Trophoblast cell (in vitro differentiated cells and primary cell): ENCODE measurements at regions not wholly inside any gene's neighbourhood (a gene's known extent, or its start where the extent isn't known, plus 50 kb on each side); places are given as distances from the start of the nearest gene placed in this dataset.

ENCODE experiments used
- DNase-seq, 2 donors: peaks; one replicate each; pipeline ENCODE4 v3.0.0-alpha.2; 2016
- H2AFZ ChIP-seq: 2 replicates; pipeline ENCODE4 v1.6.1; 2013; ENCODE audit warnings: low read length, moderate library complexity, mild to moderate bottlenecking; ENCODE audit not compliant: insufficient read depth, poor library complexity
- H2AK5ac ChIP-seq: 2 replicates; pipeline ENCODE4 v1.6.1; 2013; ENCODE audit warnings: mild to moderate bottlenecking, low read length
- H2BK120ac ChIP-seq: 2 replicates; pipeline ENCODE4 v1.6.1; 2013; ENCODE audit warnings: low read length, mild to moderate bottlenecking, moderate library complexity; ENCODE audit not compliant: insufficient read depth, poor library complexity
- H2BK12ac ChIP-seq: 2 replicates; pipeline ENCODE4 v1.6.1; 2013; ENCODE audit warnings: mild to moderate bottlenecking, low read length, moderate library complexity
- H2BK5ac ChIP-seq: 2 replicates; pipeline ENCODE4 v1.6.1; 2013; ENCODE audit warnings: low read length, low read depth, moderate library complexity, mild to moderate bottlenecking; ENCODE audit not compliant: poor library complexity
- H3K14ac ChIP-seq: 2 replicates; pipeline ENCODE4 v1.6.1; 2013; ENCODE audit warnings: mild to moderate bottlenecking, low read length
- H3K18ac ChIP-seq: 2 replicates; pipeline ENCODE4 v1.6.1; 2013; ENCODE audit warnings: mild to moderate bottlenecking, low read length
- H3K23ac ChIP-seq: 2 replicates; pipeline ENCODE4 v1.6.1; 2013; ENCODE audit warnings: low read length
- H3K27ac ChIP-seq: 2 replicates; pipeline ENCODE4 v1.5.1; 2013; ENCODE audit warnings: low read depth, mild to moderate bottlenecking, inconsistent platforms, low read length, moderate library complexity
- H3K27me3 ChIP-seq: 2 replicates; pipeline ENCODE4 v1.6.1; 2013; ENCODE audit warnings: inconsistent platforms, mild to moderate bottlenecking, low read length, moderate library complexity; ENCODE audit not compliant: insufficient read depth
- H3K36me3 ChIP-seq, 2 experiments: 1 replicate in 1 of 2; 2 replicates in 1 of 2; pipeline ENCODE4 v1.6.1; 2013; ENCODE audit warnings: low read length in 2 of 2, mild to moderate bottlenecking in 2 of 2, moderate library complexity in 1 of 2; ENCODE audit not compliant: insufficient read depth in 2 of 2, control insufficient read depth in 1 of 2
- H3K4ac ChIP-seq: 2 replicates; pipeline ENCODE4 v1.6.1; 2013; ENCODE audit warnings: low read depth, mild to moderate bottlenecking, low read length, moderate library complexity
- H3K4me1 ChIP-seq, 2 experiments: 1 replicate in 1 of 2; 2 replicates in 1 of 2; pipeline ENCODE4 v1.6.1; 2013; ENCODE audit warnings: low read length in 2 of 2, mild to moderate bottlenecking in 2 of 2, moderate library complexity in 1 of 2; ENCODE audit not compliant: insufficient read depth in 2 of 2, control insufficient read depth in 1 of 2
- H3K4me2 ChIP-seq: 2 replicates; pipeline ENCODE4 v1.6.1; 2013; ENCODE audit warnings: inconsistent platforms, mild to moderate bottlenecking, low read length, moderate library complexity
- H3K4me3 ChIP-seq: 2 replicates; pipeline ENCODE4 v1.5.1; 2013; ENCODE audit warnings: mild to moderate bottlenecking, low read depth, low read length, inconsistent platforms
- H3K79me1 ChIP-seq: one replicate; pipeline ENCODE4 v1.6.1; 2013; ENCODE audit warnings: low read length
- H3K79me2 ChIP-seq: 2 replicates; pipeline ENCODE4 v1.6.1; 2013; ENCODE audit warnings: low read length, mild to moderate bottlenecking; ENCODE audit not compliant: control insufficient read depth, insufficient read depth, poor library complexity
- H3K9ac ChIP-seq: 2 replicates; pipeline ENCODE4 v1.6.1; 2013; ENCODE audit warnings: mild to moderate bottlenecking, low read length
- H3K9me3 ChIP-seq: 2 replicates; pipeline ENCODE4 v1.6.1; 2013; ENCODE audit warnings: low read depth, mild to moderate bottlenecking, control low read depth, inconsistent platforms, low read length; ENCODE audit not compliant: insufficient read depth
- H4K12ac ChIP-seq: 2 replicates; pipeline ENCODE4 v1.6.1; 2013; ENCODE audit warnings: low read depth, mild to moderate bottlenecking, low read length, moderate library complexity
- H4K8ac ChIP-seq: 2 replicates; pipeline ENCODE4 v1.6.1; 2013; ENCODE audit warnings: low read depth, mild to moderate bottlenecking, low read length, moderate library complexity
- H4K91ac ChIP-seq: one replicate; pipeline ENCODE4 v1.6.1; 2013; ENCODE audit warnings: low read depth, mild to moderate bottlenecking, low read length, moderate library complexity
- WGBS: extraction: QIAGEN DNeasy Blood & Tissue Kit; methylation state at CpG from one replicate; pipeline ENCODE4 v1.1.7; 2013; ENCODE audit warnings: missing lambda C conversion rate; ENCODE audit not compliant: insufficient read length, insufficient coverage; ENCODE audit errors: extremely low coverage; 5-methylcytosine and 5-hydroxymethylcytosine counted together

DNA sequence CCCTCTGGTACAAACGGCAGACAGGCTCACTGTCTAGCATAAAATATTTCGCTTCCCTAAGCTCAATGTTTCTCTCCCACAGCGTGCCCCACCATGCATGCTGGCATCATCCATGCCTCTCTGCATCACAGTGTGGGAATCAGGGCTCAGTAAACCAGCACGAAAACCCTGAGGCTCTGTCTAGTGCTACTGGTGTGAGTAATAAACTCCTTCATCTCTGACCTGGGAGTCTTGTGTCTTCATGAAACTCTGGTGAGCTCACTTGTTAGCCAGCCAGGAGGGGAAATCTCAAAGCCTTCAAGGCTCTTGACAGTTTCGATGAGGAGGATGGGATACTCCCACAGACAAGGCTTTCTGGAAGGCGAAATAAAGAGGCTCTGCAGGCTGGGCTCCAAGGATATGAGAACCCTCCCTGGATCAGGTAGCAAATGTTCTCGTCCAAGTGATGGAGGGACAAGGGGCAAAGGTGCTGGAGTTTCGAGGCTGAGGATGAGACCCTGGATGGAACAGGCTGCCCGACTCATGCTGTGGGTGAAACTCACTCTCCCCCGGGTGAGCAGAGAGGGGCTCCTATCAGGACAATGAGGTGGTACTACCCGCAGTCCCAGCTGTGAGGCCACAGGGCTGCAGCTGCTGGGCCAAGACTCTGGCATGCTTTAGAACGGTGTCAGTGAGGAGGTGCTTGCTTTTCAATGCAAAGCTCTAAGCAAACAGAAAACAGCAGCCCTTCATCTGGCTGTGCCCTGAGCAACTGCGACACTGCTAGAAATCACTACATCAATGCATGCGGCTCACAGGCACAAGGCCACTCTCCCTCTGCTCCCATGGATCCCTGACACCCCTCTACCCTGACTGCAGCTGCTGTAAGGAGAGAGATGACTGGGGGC lies 69.3 kb downstream of the SHANK2 start:
- Histone ChIP-seq H3K27me3 (no peaks in the 10 kb centered on the region), H3K27ac (no peak overlapping the region), H3K4me2 (no peak overlapping the region), H2BK120ac (no peak overlapping the region), H3K18ac (no peak overlapping the region), H3K4me3 (no peak overlapping the region), H3K14ac (no peak overlapping the region), H3K4me1 (peaks cover 2 to 8% of the 10 kb centered on the region in 2 experiments), H3K79me2 (no peaks in the 10 kb centered on the region), H3K9me3 (no peaks in the 10 kb centered on the region), H2AFZ (no peak overlapping the region), H3K4ac (no peak overlapping the region), H4K8ac (no peak overlapping the region), H3K9ac (no peak overlapping the region), H3K23ac (no peak overlapping the region), H3K79me1 (no peaks in the 10 kb centered on the region), H3K36me3 (no peaks in the 10 kb centered on the region), H2AK5ac (no peak overlapping the region), H2BK5ac (no peak overlapping the region), H4K12ac (no peak overlapping the region), H2BK12ac (no peak overlapping the region), H4K91ac (no peak overlapping the region)
- WGBS, result no CpG with 5 or more reads among the region's 14 CpGs
- peak; percentile 22 to 44 for DNase-seq

DNA sequence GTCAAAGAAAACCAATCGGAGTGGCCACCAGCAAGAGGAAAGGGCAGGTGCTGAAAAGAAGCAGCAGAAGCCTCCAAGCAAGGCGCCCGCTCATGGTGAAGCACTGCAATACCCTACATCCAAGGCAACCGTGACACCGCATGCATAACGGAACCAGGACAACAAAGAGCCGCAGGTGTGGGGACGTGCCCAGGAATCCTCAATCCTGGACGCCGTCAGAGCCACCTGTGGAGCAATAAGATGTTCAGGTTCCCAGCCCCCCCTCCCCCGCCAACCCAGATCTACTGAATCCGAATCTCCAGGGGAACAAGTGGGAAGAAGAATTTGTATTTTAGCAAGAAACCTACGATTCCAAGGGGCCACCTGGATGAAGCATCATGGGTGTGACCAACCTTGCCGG lies 70.8 kb downstream of the SHANK2 start:
- no peak overlapping the region for H3K14ac ChIP-seq
- DNase-seq, result no peak
- H3K9ac ChIP-seq, result no peak overlapping the region
- no peak overlapping the region for H4K12ac ChIP-seq
- H2AK5ac ChIP-seq, result no peak overlapping the region
- H3K18ac ChIP-seq, result no peak overlapping the region
- H3K4me1 ChIP-seq, result peaks cover 2 to 8% of the 10 kb centered on the region in 2 experiments
- no peaks in the 10 kb centered on the region for H3K27me3 ChIP-seq
- no CpG with 5 or more reads among the region's 14 CpGs for WGBS
- no peaks in the 10 kb centered on the region for H3K79me1 ChIP-seq
- no peaks in the 10 kb centered on the region for H3K9me3 ChIP-seq
- H3K79me2 ChIP-seq, result no peaks in the 10 kb centered on the region
- no peak overlapping the region for H4K8ac ChIP-seq
- H3K4me2 ChIP-seq, result no peak overlapping the region
- H3K4ac ChIP-seq, result no peak overlapping the region
- H2BK120ac ChIP-seq, result no peak overlapping the region
- no peak overlapping the region for H2BK12ac ChIP-seq
- H2AFZ ChIP-seq, result no peak overlapping the region
- no peak overlapping the region for H3K23ac ChIP-seq
- H3K27ac ChIP-seq, result no peak overlapping the region
- H3K36me3 ChIP-seq, result no peaks in the 10 kb centered on the region
- no peak overlapping the region for H4K91ac ChIP-seq
- no peak overlapping the region for H3K4me3 ChIP-seq
- H2BK5ac ChIP-seq, result no peak overlapping the region

- Histone ChIP-seq H3K79me1 (no peaks in the 10 kb centered on the region), H3K27me3 (no peaks in the 10 kb centered on the region), H3K4me2 (no peak overlapping the region), H3K4ac (no peak overlapping the region), H4K12ac (no peak overlapping the region), H2AK5ac (no peak overlapping the region), H3K79me2 (no peaks in the 10 kb centered on the region), H3K4me3 (no peak overlapping the region), H2BK120ac (no peak overlapping the region), H3K9me3 (no peaks in the 10 kb centered on the region), H3K27ac (no peak overlapping the region), H3K4me1 (peaks cover 2 to 8% of the 10 kb centered on the region in 2 experiments), H2AFZ (no peak overlapping the region), H3K23ac (no peak overlapping the region), H3K18ac (no peak overlapping the region), H3K14ac (no peak overlapping the region), H4K8ac (no peak overlapping the region), H3K36me3 (no peaks in the 10 kb centered on the region), H2BK12ac (no peak overlapping the region), H3K9ac (no peak overlapping the region), H2BK5ac (no peak overlapping the region), H4K91ac (no peak overlapping the region)
- no CpG with 5 or more reads among the region's 15 CpGs for WGBS
- DNase-seq, result no peak
Measured at GRCh38 chr11:71180694-71181470, 71.5 kb downstream of the SHANK2 start.

DNA sequence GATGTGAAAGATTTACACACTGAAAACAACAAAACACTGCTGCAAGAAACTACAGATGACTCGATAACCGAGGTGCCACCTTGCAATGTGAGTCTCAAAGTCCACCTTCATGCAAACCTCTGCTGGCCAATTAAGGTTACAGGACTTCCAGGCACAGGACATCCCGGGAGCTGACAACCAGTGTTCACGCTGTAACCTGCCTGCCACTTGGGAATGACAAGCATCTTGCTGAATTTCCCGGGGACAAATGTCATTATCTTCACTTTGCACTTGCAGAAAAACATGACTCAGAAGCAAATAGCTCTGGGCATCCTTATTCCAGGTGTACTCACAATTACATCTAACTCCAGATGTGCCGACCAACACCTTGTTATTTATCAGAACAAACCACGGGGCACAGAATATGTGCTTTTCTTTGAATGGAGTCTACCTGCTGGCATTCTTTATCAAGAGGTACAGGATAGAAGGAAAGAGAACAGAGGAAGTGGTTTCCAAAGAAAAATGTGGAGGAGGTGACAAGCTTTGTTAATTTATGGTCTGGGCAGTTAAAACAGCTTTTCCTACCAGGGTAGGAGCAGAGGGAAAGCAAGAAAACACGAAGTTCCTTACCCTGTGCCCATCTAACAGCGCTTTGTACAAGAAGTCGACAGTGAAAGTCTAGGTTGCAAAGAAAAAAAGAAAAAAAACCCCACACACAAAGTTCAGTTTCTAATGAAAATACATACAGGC lies 72.3 kb downstream of the SHANK2 start:
- Histone ChIP-seq H4K91ac (no peak overlapping the region), H3K4ac (no peak overlapping the region), H3K4me1 (peaks cover 2 to 8% of the 10 kb centered on the region in 2 experiments), H3K4me2 (no peak overlapping the region), H3K4me3 (no peak overlapping the region), H2BK5ac (no peak overlapping the region), H3K27ac (no peak overlapping the region), H3K79me2 (no peaks in the 10 kb centered on the region), H3K23ac (no peak overlapping the region), H3K27me3 (no peaks in the 10 kb centered on the region), H3K14ac (no peak overlapping the region), H3K9ac (no peak overlapping the region), H3K36me3 (no peaks in the 10 kb centered on the region), H2BK12ac (no peak overlapping the region), H4K8ac (no peak overlapping the region), H2AFZ (no peak overlapping the region), H2AK5ac (no peak overlapping the region), H3K18ac (no peak overlapping the region), H3K9me3 (no peaks in the 10 kb centered on the region), H3K79me1 (no peaks in the 10 kb centered on the region), H4K12ac (no peak overlapping the region), H2BK120ac (no peak overlapping the region)
- WGBS, result no CpG with 5 or more reads among the region's 10 CpGs
- peak; percentile 57 to 79 for DNase-seq
